K562 (cell line): ENCODE measurements at regions not wholly inside any gene's neighbourhood (a gene's known extent, or its start where the extent isn't known, plus 50 kb on each side); places are given as distances from the start of the nearest gene placed in this dataset.

Source experiments
- ATAC-seq: fragments of 200-7000 bp; cut with Tn5 transposase; 3 replicates; pipeline ENCODE4 v1.9.1; 2020; ENCODE audit warnings: moderate library complexity
- BruUV-seq: library from RNA; stranded (reverse); fragments of 400-500 nt; replicated peaks from 2 replicates; lab custom pipeline; 2021; lab: Mats Ljungman, UMichigan
- CTCF ChIA-PET: fragments of 300-600 bp; formaldehyde crosslinking; extraction: SDS; loops from one replicate; lab custom pipeline; 2021; ENCODE audit warnings: low intra/inter-chr PET ratio; lab: Yijun Ruan, JAX
- POLR2A ChIA-PET: fragments of 300-600, 350-650 bp; sonication (Branson Sonifier 250); formaldehyde crosslinking; extraction: SDS; loops from one replicate; lab custom pipeline; 2021; ENCODE audit warnings: antibody characterized with exemption, inconsistent platforms; lab: Yijun Ruan, JAX
- DNase-seq, 4 experiments: peaks; one replicate each; pipeline versions ENCODE4 v3.0.0 to v3.0.0-alpha.2; 2011 to 2018; ENCODE audit warnings: low spot score in 3 of 4, mixed read lengths in 3 of 4; ENCODE audit errors: extremely low read depth in 1 of 4
- FAIRE-seq: peaks from 2 replicates; lab custom pipeline; 2011; peaks lifted over from hg19 to GRCh38; lab: Jason Lieb, UNC
- H2AFZ ChIP-seq: 2 replicates; pipeline ENCODE4 v1.6.0; 2011; ENCODE audit warnings: low read depth, low read length, control low read depth, inconsistent platforms
- H3K27ac ChIP-seq: fragments of 200-600 bp; 3 replicates; pipeline ENCODE4 v1.8.0; 2011; ENCODE audit warnings: low read depth, mild to moderate bottlenecking, control low read depth, inconsistent platforms, low read length, moderate library complexity, mixed read lengths; ENCODE audit errors: extremely low read depth
- H3K27me3 ChIP-seq, 2 experiments: fragments of 300-600 bp in 1 of 2; 2 replicates in 1 of 2; 3 replicates in 1 of 2; pipeline versions ENCODE4 v1.6.0 to v1.8.0; 2011; ENCODE audit warnings: inconsistent platforms in 2 of 2, low read length in 2 of 2, mild to moderate bottlenecking in 1 of 2, mixed read lengths in 1 of 2, moderate library complexity in 1 of 2; ENCODE audit not compliant: control insufficient read depth in 2 of 2, insufficient read depth in 2 of 2
- H3K36me3 ChIP-seq: fragments of 300-600 bp; 3 replicates; pipeline ENCODE4 v1.8.0; 2011; ENCODE audit warnings: mild to moderate bottlenecking, low read length, inconsistent platforms; ENCODE audit not compliant: control insufficient read depth, insufficient read depth
- H3K4me1 ChIP-seq, 2 experiments: fragments of 200-600 bp in 1 of 2; replicated peaks in 1 of 2; 2 replicates in 1 of 2; 3 replicates in 1 of 2; pipeline versions ENCODE4 v1.5.1 to v1.8.0; 2011; ENCODE audit warnings: inconsistent platforms in 2 of 2, low read length in 2 of 2, mild to moderate bottlenecking in 1 of 2, mixed read lengths in 1 of 2, moderate library complexity in 1 of 2; ENCODE audit not compliant: control insufficient read depth in 2 of 2, insufficient read depth in 2 of 2
- H3K4me2 ChIP-seq: 2 replicates; pipeline ENCODE4 v1.6.1; 2011; ENCODE audit warnings: low read length, control low read depth, inconsistent platforms, mixed read lengths; ENCODE audit not compliant: insufficient read depth
- H3K4me3 ChIP-seq: fragments of 200-600 bp; sonication (generic), shearing (Covaris generic); 2 replicates; pipeline ENCODE4 v1.5.1; 2016; ENCODE audit warnings: control low read depth, inconsistent platforms
- H3K79me2 ChIP-seq: fragments of 200-600 bp; 3 replicates; pipeline ENCODE4 v1.8.0; 2011; ENCODE audit warnings: low read length, inconsistent platforms; ENCODE audit not compliant: control insufficient read depth, insufficient read depth
- H3K9ac ChIP-seq, 2 experiments: 2 replicates each; pipeline versions ENCODE4 v1.6.0 to v1.6.1; 2011; ENCODE audit warnings: low read depth in 2 of 2, low read length in 2 of 2, control low read depth in 1 of 2, inconsistent platforms in 1 of 2, mild to moderate bottlenecking in 1 of 2, mixed read lengths in 1 of 2; ENCODE audit not compliant: insufficient read depth in 1 of 2
- H3K9me1 ChIP-seq: one replicate; pipeline ENCODE4 v1.6.0; 2011; ENCODE audit warnings: inconsistent platforms, mild to moderate bottlenecking, low read length, moderate library complexity; ENCODE audit not compliant: control insufficient read depth, insufficient read depth
- H3K9me3 ChIP-seq: replicated peaks from 2 replicates; pipeline ENCODE4 v1.5.1; 2011; ENCODE audit warnings: low read depth, low read length, inconsistent platforms; ENCODE audit not compliant: control insufficient read depth, insufficient read depth
- H4K20me1 ChIP-seq: replicated peaks from 2 replicates; pipeline ENCODE4 v1.6.1; 2011; ENCODE audit warnings: low read length, inconsistent platforms, mixed read lengths; ENCODE audit not compliant: control insufficient read depth, insufficient read depth
- ATF6 ChIP-seq: sonication (generic); formaldehyde crosslinking; IDR thresholded peaks from 2 replicates; pipeline ENCODE4 v1.4.0; 2020; ENCODE audit warnings: mild to moderate bottlenecking, missing genetic modification reagents
- CBX8 ChIP-seq: fragments of 200-600 bp; sonication (generic); IDR thresholded peaks from 2 replicates; pipeline ENCODE4 v1.6.1; 2012; ENCODE audit warnings: borderline replicate concordance, mixed run types, low read depth, mild to moderate bottlenecking, moderate library complexity, mixed read lengths, low read length, control low read depth, inconsistent platforms; ENCODE audit not compliant: poor library complexity, severe bottlenecking; ENCODE audit errors: extremely low read depth
- EHMT2 ChIP-seq: fragments of 450-650 bp; IDR thresholded peaks from 2 replicates; pipeline ENCODE4 v1.6.1; 2018; ENCODE audit warnings: antibody characterized with exemption
- HMGXB4 ChIP-seq: sonication (generic); formaldehyde crosslinking; IDR thresholded peaks from 2 replicates; pipeline ENCODE4 v1.8.1; 2023; ENCODE audit warnings: mild to moderate bottlenecking, missing genetic modification reagents
- HNRNPLL ChIP-seq: fragments of 200-400 bp; formaldehyde crosslinking; IDR thresholded peaks from 2 replicates; pipeline ENCODE4 v1.6.1; 2017; ENCODE audit warnings: low read length, low read depth, mild to moderate bottlenecking; ENCODE audit not compliant: poor library complexity, severe bottlenecking
- L3MBTL2 ChIP-seq: fragments of 450-650 bp; IDR thresholded peaks from 2 replicates; pipeline ENCODE4 v1.6.1; 2016; ENCODE audit warnings: mild to moderate bottlenecking, moderate library complexity
- MLX ChIP-seq, 2 experiments: fragments of 450-650 bp in 1 of 2; sonication (generic) in 1 of 2; formaldehyde crosslinking; conservative IDR thresholded peaks; 2 replicates each; pipeline versions ENCODE4 v1.4.0 to v1.8.1; 2020 to 2022; ENCODE audit warnings: mild to moderate bottlenecking in 1 of 2, missing genetic modification reagents in 1 of 2
- MTA1 ChIP-seq: fragments of 450-650 bp; IDR thresholded peaks from 2 replicates; pipeline ENCODE4 v1.6.1; 2017; ENCODE audit warnings: borderline replicate concordance
- NFATC3 ChIP-seq: fragments of 450-650 bp; IDR thresholded peaks from 2 replicates; pipeline ENCODE4 v1.6.1; 2017; ENCODE audit warnings: mild to moderate bottlenecking
- POLR2B ChIP-seq: fragments of 450-650 bp; IDR thresholded peaks from 2 replicates; pipeline ENCODE4 v1.6.1; 2018; ENCODE audit warnings: low read depth; ENCODE audit not compliant: partially characterized antibody
- RCOR1 ChIP-seq, 2 experiments: IDR thresholded peaks; 2 replicates each; pipeline ENCODE4 v1.6.1; 2012; ENCODE audit warnings: low read depth in 2 of 2, low read length in 2 of 2, borderline replicate concordance in 1 of 2, improper control_type of control experiment in 1 of 2
- SNRNP70 ChIP-seq: fragments of 200-400 bp; formaldehyde crosslinking; optimal IDR thresholded peaks from 2 replicates; pipeline ENCODE3; 2017; ENCODE audit warnings: low read depth, low read length
- ZBTB5 ChIP-seq: fragments of 450-650 bp; IDR thresholded peaks from 2 replicates; pipeline ENCODE4 v1.6.1; 2017; ENCODE audit warnings: antibody characterized with exemption
- ZNF644 ChIP-seq: fragments of 200-800 bp; sonication (Bioruptor generic); IDR thresholded peaks from 2 replicates; pipeline ENCODE4 v1.6.1; 2016; ENCODE audit warnings: low read depth, missing genetic modification characterization, missing compliant biosample characterization
- WGBS: fragments of 100-300 bp; shearing (Covaris generic); methylation state at CpG from one replicate; pipeline ENCODE4 v1.1.6; 2016; ENCODE audit warnings: low coverage, mixed read lengths; ENCODE audit not compliant: insufficient coverage; ENCODE audit errors: missing lambda C conversion rate; 5-methylcytosine and 5-hydroxymethylcytosine counted together
- in situ Hi-C: fragments of 300-500 bp; cut with MboI; formaldehyde crosslinking; loops from 4 replicates; pipeline ENCODE4 v1.15.0; 2018; ENCODE audit warnings: inconsistent platforms, mixed read lengths
- intact Hi-C: fragments of 100-400 bp; cut with micrococcal nuclease; formaldehyde crosslinking; loops from 2 replicates; pipeline ENCODE4 v1.14.2; 2022

- peak; percentile 29; the same call in 1 of the 2 replicates for TF ChIP-seq ZBTB5
These were observed 65.0 kb downstream of the CCDC71L start (continued) for GRCh38 chr7:106595922-106596321.

GRCh38 chr7:106593028-106593417, 67.9 kb downstream of the CCDC71L start:
- ATAC-seq: peak; percentile 6; the same call in 2 of the 3 replicates
- 76% methylated on average over 2 of the region's 2 CpGs for WGBS
- no TSS peak for BruUV-seq
- no peaks in the 10 kb centered on the region for H4K20me1 ChIP-seq
- H3K4me1 ChIP-seq: peaks cover 8 to 48% of the 10 kb centered on the region in 2 experiments; a peak in 4 of 5 replicates
- H3K9me3 ChIP-seq: no peaks in the 10 kb centered on the region
- H3K36me3 ChIP-seq: no peaks in the 10 kb centered on the region
- no peak overlapping the region for H3K4me2 ChIP-seq
- POLR2A ChIA-PET: interaction anchor here (0.6 to 1.3 kb wide), 5 partner anchors 19 to 235 kb away, joined by 3 to 4 read pairs (median 4); no protein-coding TSS in a partner anchor
- no peaks in the 10 kb centered on the region for H3K79me2 ChIP-seq
- no peaks in the 10 kb centered on the region for H3K27me3 ChIP-seq
- no peak overlapping the region for H2AFZ ChIP-seq
- DNase-seq: peak in 1 of 4 experiments; percentile 14
- no peak overlapping the region for H3K9ac ChIP-seq
- FAIRE-seq: no peak
- no peak overlapping the region for H3K27ac ChIP-seq
- no peak overlapping the region for H3K4me3 ChIP-seq
- in situ Hi-C loops (no loop called here), intact Hi-C loops (no loop called here)
- H3K9me1 ChIP-seq: peaks cover 4% of the 10 kb centered on the region
- CTCF ChIA-PET: no interaction called here
- TF ChIP-seq POLR2B (no peak), ZNF644 (tag) (0 out of 2 replicates have a peak, but pooled peaks have one; percentile 50), MTA1 (no peak), L3MBTL2 (0 out of 2 replicates have a peak, but pooled peaks have one; percentile 1), HMGXB4 (CRISPR knock-in tag) (no peak), NFATC3 (peak; percentile 26; the same call in 1 of the 2 replicates), ATF6 (CRISPR knock-in tag) (no peak), EHMT2 (0 out of 2 replicates have a peak, but pooled peaks have one; percentile 25), RCOR1 (IDR thresholded peaks at IDR 0.05; ENCODE audit: borderline replicate concordance in 1 of 2, low read depth in 2 of 2, low read length in 2 of 2) (no peak), CBX8 (no peak), MLX (CRISPR knock-in tag; conservative IDR thresholded peaks at IDR 0.05) (no peak), SNRNP70 (no peak), HNRNPLL (no peak)
